ENCODE measurements at regions not wholly inside any gene's neighbourhood (a gene's known extent, or its start where the extent isn't known, plus 50 kb on each side); places are given as distances from the start of the nearest gene placed in this dataset.
A peak's percentile ranks its signal among the peaks of the same experiment; 100 is the strongest.

GRCh38 chr5:38780945-38781344 lies 64.9 kb upstream of the OSMR start:
- peak; percentile 48 for TF ChIP-seq CTCF (IDR thresholded peaks at IDR 0.05; ENCODE audit: low read depth, low read length, missing control alignments)
- Histone ChIP-seq H3K27me3 (replicated peaks) (no peaks in the 10 kb centered on the region), H3K27ac (no peak overlapping the region), H3K4me3 (ENCODE audit: low read depth, low read length) (no peak overlapping the region), H3K36me3 (replicated peaks) (no peaks in the 10 kb centered on the region)
- peak; percentile 78 for DNase-seq
- in situ Hi-C loops (cut with HindIII; ENCODE audit: low pct_ligation_motif_present, low sequenced_read_pairs), result no loop called here

- peak overlapping the region; percentile 70 for H3K27ac ChIP-seq
- in situ Hi-C loops (cut with HindIII; ENCODE audit: low pct_ligation_motif_present, low sequenced_read_pairs), result no loop called here
- TF ChIP-seq CTCF (IDR thresholded peaks at IDR 0.05; ENCODE audit: low read depth, low read length, missing control alignments), result no peak
- DNase-seq, result no peak
- H3K4me3 ChIP-seq (ENCODE audit: low read depth, low read length), result no peak overlapping the region
- H3K27me3 ChIP-seq (replicated peaks), result no peaks in the 10 kb centered on the region
- H3K36me3 ChIP-seq (replicated peaks), result no peaks in the 10 kb centered on the region
These were observed 63.5 kb upstream of the OSMR start for GRCh38 chr5:38782180-38782835.

GRCh38 chr5:38783011-38783561 lies 62.7 kb upstream of the OSMR start:
- H3K27me3 ChIP-seq (replicated peaks), result no peaks in the 10 kb centered on the region
- no peak overlapping the region for H3K4me3 ChIP-seq (ENCODE audit: low read depth, low read length)
- peak overlapping the region; percentile 70 for H3K27ac ChIP-seq
- peak; percentile 93 for DNase-seq
- H3K36me3 ChIP-seq (replicated peaks), result no peaks in the 10 kb centered on the region
- peak; percentile 2 for TF ChIP-seq CTCF (IDR thresholded peaks at IDR 0.05; ENCODE audit: low read depth, low read length, missing control alignments)
- in situ Hi-C loops (cut with HindIII; ENCODE audit: low pct_ligation_motif_present, low sequenced_read_pairs), result no loop called here

GRCh38 chr5:38789134-38789533 lies 56.7 kb upstream of the OSMR start:
- Histone ChIP-seq H3K27me3 (replicated peaks) (no peaks in the 10 kb centered on the region), H3K4me3 (ENCODE audit: low read depth, low read length) (no peak overlapping the region), H3K27ac (no peak overlapping the region), H3K36me3 (replicated peaks) (no peaks in the 10 kb centered on the region)
- peak; percentile 68 for DNase-seq
- in situ Hi-C loops (cut with HindIII; ENCODE audit: low pct_ligation_motif_present, low sequenced_read_pairs), result no loop called here
- TF ChIP-seq CTCF (IDR thresholded peaks at IDR 0.05; ENCODE audit: low read depth, low read length, missing control alignments), result no peak

GRCh38 chr5:38789777-38790176 lies 56.0 kb upstream of the OSMR start:
- no peak for TF ChIP-seq CTCF (IDR thresholded peaks at IDR 0.05; ENCODE audit: low read depth, low read length, missing control alignments)
- Histone ChIP-seq H3K4me3 (ENCODE audit: low read depth, low read length) (no peak overlapping the region), H3K36me3 (replicated peaks) (no peaks in the 10 kb centered on the region), H3K27me3 (replicated peaks) (no peaks in the 10 kb centered on the region), H3K27ac (no peak overlapping the region)
- no peak for DNase-seq
- in situ Hi-C loops (cut with HindIII; ENCODE audit: low pct_ligation_motif_present, low sequenced_read_pairs), result no loop called here

GRCh38 chr5:38790268-38790667 lies 55.5 kb upstream of the OSMR start:
- H3K27ac ChIP-seq, result no peak overlapping the region
- H3K36me3 ChIP-seq (replicated peaks), result no peaks in the 10 kb centered on the region
- no peaks in the 10 kb centered on the region for H3K27me3 ChIP-seq (replicated peaks)
- in situ Hi-C loops (cut with HindIII; ENCODE audit: low pct_ligation_motif_present, low sequenced_read_pairs), result no loop called here
- DNase-seq, result no peak
- no peak overlapping the region for H3K4me3 ChIP-seq (ENCODE audit: low read depth, low read length)
- no peak for TF ChIP-seq CTCF (IDR thresholded peaks at IDR 0.05; ENCODE audit: low read depth, low read length, missing control alignments)

Data from brain microvascular endothelial cell (primary cell).